22Rv1 (cell line): ENCODE measurements at regions not wholly inside any gene's neighbourhood (a gene's known extent, or its start where the extent isn't known, plus 50 kb on each side); places are given as distances from the start of the nearest gene placed in this dataset.

Source experiments
- H3K27ac ChIP-seq: fragments of 450-650 bp; 2 replicates; pipeline ENCODE4 v1.5.1; 2017
- CTCF ChIP-seq: fragments of 450-650 bp; IDR thresholded peaks from 2 replicates; pipeline ENCODE4 v1.5.1; 2017; ENCODE audit warnings: mild to moderate bottlenecking
- ZFX ChIP-seq: fragments of 450-650 bp; IDR thresholded peaks from 2 replicates; pipeline ENCODE4 v1.6.1; 2017; ENCODE audit warnings: antibody characterized with exemption, borderline replicate concordance

- TF ChIP-seq CTCF, result no peak
- no peak for TF ChIP-seq ZFX
- H3K27ac ChIP-seq, result no peak overlapping the region
Observed at GRCh38 chr4:83981156-83981555, 445.2 kb downstream of the GPAT3 start.

GRCh38 chr4:83979773-83980172 is 443.9 kb downstream of the GPAT3 start:
- no peak overlapping the region for H3K27ac ChIP-seq
- TF ChIP-seq ZFX, result no peak
- TF ChIP-seq CTCF, result no peak

GRCh38 chr4:83974111-83974780 is 438.3 kb downstream of the GPAT3 start:
- H3K27ac ChIP-seq, result no peak overlapping the region
- no peak for TF ChIP-seq CTCF
- TF ChIP-seq ZFX, result no peak

- TF ChIP-seq CTCF (no peak), ZFX (no peak)
- H3K27ac ChIP-seq, result no peak overlapping the region
Observed at GRCh38 chr4:83964996-83965541, 429.2 kb downstream of the GPAT3 start.

GRCh38 chr4:83962492-83962891 is 426.6 kb downstream of the GPAT3 start:
- H3K27ac ChIP-seq, result no peak overlapping the region
- TF ChIP-seq ZFX, result no peak
- TF ChIP-seq CTCF, result no peak

GRCh38 chr4:83961575-83961974 is 425.7 kb downstream of the GPAT3 start:
- TF ChIP-seq CTCF, result peak; percentile 40
- TF ChIP-seq ZFX, result no peak
- H3K27ac ChIP-seq, result no peak overlapping the region

GRCh38 chr4:83959160-83959559 is 423.3 kb downstream of the GPAT3 start:
- H3K27ac ChIP-seq, result no peak overlapping the region

More at GRCh38 chr4:83959160-83959559, 423.3 kb downstream of the GPAT3 start:
- TF ChIP-seq CTCF, result no peak
- no peak for TF ChIP-seq ZFX
